ENCODE measurements at regions not wholly inside any gene's neighbourhood (a gene's known extent, or its start where the extent isn't known, plus 50 kb on each side); places are given as distances from the start of the nearest gene placed in this dataset.

GRCh38 chr3:124230998-124231397 is 239.1 kb upstream of the ROPN1 start:
- ATAC-seq (ENCODE audit: insufficient number of reproducible peaks, low FRiP score, low read depth) (no peak), DNase-seq (ENCODE audit: low spot score) (no peak)
- Histone ChIP-seq H3K36me3 (peaks cover 28% of the 10 kb centered on the region), H3K4me1 (ENCODE audit: control insufficient read depth in 1 of 2, low read depth in 2 of 2) (peaks cover 0 to 30% of the 10 kb centered on the region in 2 donors), H3K9me3 (no peaks in the 10 kb centered on the region), H3K27me3 (replicated peaks; ENCODE audit: insufficient read depth) (no peaks in the 10 kb centered on the region), H3K4me3 (no peak overlapping the region), H3K27ac (no peak overlapping the region)
- no peak for TF ChIP-seq CTCF (IDR thresholded peaks at IDR 0.05)

- DNase-seq (ENCODE audit: low spot score): no peak
- no peak overlapping the region for H3K4me3 ChIP-seq
- peaks cover 0 to 31% of the 10 kb centered on the region in 2 donors for H3K4me1 ChIP-seq (ENCODE audit: control insufficient read depth in 1 of 2, low read depth in 2 of 2)
- no peak for TF ChIP-seq CTCF (IDR thresholded peaks at IDR 0.05)
- ATAC-seq (ENCODE audit: insufficient number of reproducible peaks, low FRiP score, low read depth): no peak
- H3K9me3 ChIP-seq: no peaks in the 10 kb centered on the region
- peaks cover 17% of the 10 kb centered on the region for H3K36me3 ChIP-seq
- H3K27ac ChIP-seq: no peak overlapping the region
- no peaks in the 10 kb centered on the region for H3K27me3 ChIP-seq (replicated peaks; ENCODE audit: insufficient read depth)
Measured at GRCh38 chr3:124234852-124235252, 242.9 kb upstream of the ROPN1 start.

- Histone ChIP-seq H3K4me3 (no peak overlapping the region), H3K4me1 (ENCODE audit: control insufficient read depth in 1 of 2, low read depth in 2 of 2) (peaks cover 0 to 26% of the 10 kb centered on the region in 2 donors), H3K9me3 (no peaks in the 10 kb centered on the region), H3K36me3 (peaks cover 21% of the 10 kb centered on the region), H3K27ac (no peak overlapping the region), H3K27me3 (replicated peaks; ENCODE audit: insufficient read depth) (no peaks in the 10 kb centered on the region)
- no peak for DNase-seq (ENCODE audit: low spot score)
- no peak for TF ChIP-seq CTCF (IDR thresholded peaks at IDR 0.05)
- no peak for ATAC-seq (ENCODE audit: insufficient number of reproducible peaks, low FRiP score, low read depth)
Measured at GRCh38 chr3:124235446-124235845, 243.5 kb upstream of the ROPN1 start.

- Histone ChIP-seq H3K36me3 (peaks cover 9% of the 10 kb centered on the region), H3K4me3 (no peak overlapping the region), H3K27ac (no peak overlapping the region), H3K27me3 (replicated peaks; ENCODE audit: insufficient read depth) (no peaks in the 10 kb centered on the region), H3K4me1 (ENCODE audit: control insufficient read depth in 1 of 2, low read depth in 2 of 2) (peaks cover 14 to 43% of the 10 kb centered on the region in 2 donors), H3K9me3 (no peaks in the 10 kb centered on the region)
- DNase-seq (ENCODE audit: low spot score): no peak
- TF ChIP-seq CTCF (IDR thresholded peaks at IDR 0.05): no peak
- no peak for ATAC-seq (ENCODE audit: insufficient number of reproducible peaks, low FRiP score, low read depth)
Measured at GRCh38 chr3:124243177-124243859, 251.4 kb upstream of the ROPN1 start.

- no peaks in the 10 kb centered on the region for H3K27me3 ChIP-seq (replicated peaks; ENCODE audit: insufficient read depth)
- peaks cover 26 to 61% of the 10 kb centered on the region in 2 donors for H3K4me1 ChIP-seq (ENCODE audit: control insufficient read depth in 1 of 2, low read depth in 2 of 2)
- ATAC-seq (ENCODE audit: insufficient number of reproducible peaks, low FRiP score, low read depth) (no peak), DNase-seq (ENCODE audit: low spot score) (no peak)
- no peak overlapping the region for H3K4me3 ChIP-seq
- H3K36me3 ChIP-seq: peaks cover 4% of the 10 kb centered on the region
- no peak for TF ChIP-seq CTCF (IDR thresholded peaks at IDR 0.05)
- no peaks in the 10 kb centered on the region for H3K9me3 ChIP-seq
- peak overlapping the region; percentile 93 to 98 for H3K27ac ChIP-seq
Measured at GRCh38 chr3:124246376-124246775, 254.5 kb upstream of the ROPN1 start.
